ENCODE measurements at regions not wholly inside any gene's neighbourhood (a gene's known extent, or its start where the extent isn't known, plus 50 kb on each side); places are given as distances from the start of the nearest gene placed in this dataset.

GRCh38 chr15:62287066-62287857, 122.2 kb upstream of the C2CD4B start:
- Histone ChIP-seq H3K9me3 (ENCODE audit: control insufficient read depth, insufficient read depth, low read depth, low read length) (no peaks in the 10 kb centered on the region), H3K4me1 (ENCODE audit: control insufficient read depth, extremely low read depth, insufficient read depth, low read length) (no peaks in the 10 kb centered on the region), H3K27ac (ENCODE audit: insufficient read depth, low read length) (no peak overlapping the region), H3K79me2 (ENCODE audit: control insufficient read depth, insufficient read depth, low read length) (no peaks in the 10 kb centered on the region), H4K20me1 (ENCODE audit: control insufficient read depth, extremely low read depth, insufficient read depth, low read length) (no peaks in the 10 kb centered on the region), H3K9ac (ENCODE audit: insufficient read depth, low read length) (no peak overlapping the region), H3K27me3 (ENCODE audit: control insufficient read depth, insufficient read depth, low read length) (no peaks in the 10 kb centered on the region), H2AFZ (ENCODE audit: low read length) (no peak overlapping the region), H3K36me3 (ENCODE audit: control insufficient read depth, insufficient read depth, low read length) (no peaks in the 10 kb centered on the region), H3K4me2 (ENCODE audit: extremely low read depth, insufficient read depth, low read length) (no peak overlapping the region), H3K4me3 (replicated peaks in 1 of 4; ENCODE audit: control extremely low read depth in 1 of 4, insufficient read depth in 1 of 4, low read depth in 3 of 4, low read length in 4 of 4) (no peak overlapping the region)
- no peak for TF ChIP-seq EZH2 (IDR thresholded peaks at IDR 0.05; ENCODE audit: low read length, missing control alignments)
- no peak for TF ChIP-seq CTCF (conservative IDR thresholded peaks at IDR 0.05 in 1 of 2, IDR thresholded peaks at IDR 0.05 in 1 of 2; ENCODE audit: low read depth in 1 of 2, low read length in 2 of 2)
- peak in 1 of 2 donors; percentile 22 for DNase-seq (ENCODE audit: low read depth in 2 of 2)

DNA sequence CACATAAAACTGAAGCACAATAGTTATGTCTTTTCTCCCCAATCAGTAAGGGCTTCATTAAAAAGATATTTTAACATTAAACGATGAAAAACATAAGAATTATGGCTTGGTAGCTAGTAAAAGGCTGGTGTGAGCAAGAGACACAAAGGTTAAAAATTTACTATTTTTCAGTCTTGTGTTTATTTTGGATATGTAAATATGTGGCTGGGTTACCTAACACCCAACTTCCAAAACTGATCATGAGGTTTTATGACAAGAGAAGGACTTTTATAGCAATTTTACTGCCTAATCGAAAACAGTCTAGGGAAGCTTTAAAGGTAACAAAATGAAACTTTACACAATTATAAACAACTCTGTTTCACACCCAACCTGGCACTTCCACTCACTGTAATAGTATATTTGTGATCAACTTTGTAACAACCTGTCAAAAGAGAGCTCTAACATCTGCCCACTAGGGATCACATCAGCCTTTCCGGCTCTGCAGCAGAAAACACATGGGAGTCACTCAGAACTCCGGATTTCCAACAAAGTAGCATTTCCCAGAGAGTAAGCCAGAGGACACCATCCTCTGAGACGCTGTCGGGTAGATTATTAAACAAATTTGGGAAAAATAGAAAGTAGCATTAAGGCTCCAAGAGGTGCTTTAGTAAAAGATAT, 123.4 kb upstream of the C2CD4B start:
- no peak for DNase-seq (ENCODE audit: low read depth in 2 of 2)
- H3K4me2 ChIP-seq (ENCODE audit: extremely low read depth, insufficient read depth, low read length) = no peak overlapping the region
- H2AFZ ChIP-seq (ENCODE audit: low read length) = no peak overlapping the region
- no peak for TF ChIP-seq EZH2 (IDR thresholded peaks at IDR 0.05; ENCODE audit: low read length, missing control alignments)
- TF ChIP-seq CTCF (conservative IDR thresholded peaks at IDR 0.05 in 1 of 2, IDR thresholded peaks at IDR 0.05 in 1 of 2; ENCODE audit: low read depth in 1 of 2, low read length in 2 of 2) = no peak
- H3K27ac ChIP-seq (ENCODE audit: insufficient read depth, low read length) = no peak overlapping the region
- H3K4me1 ChIP-seq (ENCODE audit: control insufficient read depth, extremely low read depth, insufficient read depth, low read length) = no peaks in the 10 kb centered on the region
- no peaks in the 10 kb centered on the region for H3K79me2 ChIP-seq (ENCODE audit: control insufficient read depth, insufficient read depth, low read length)
- H3K36me3 ChIP-seq (ENCODE audit: control insufficient read depth, insufficient read depth, low read length) = no peaks in the 10 kb centered on the region
- H3K27me3 ChIP-seq (ENCODE audit: control insufficient read depth, insufficient read depth, low read length) = no peaks in the 10 kb centered on the region
- no peak overlapping the region for H3K4me3 ChIP-seq (replicated peaks in 1 of 4; ENCODE audit: control extremely low read depth in 1 of 4, insufficient read depth in 1 of 4, low read depth in 3 of 4, low read length in 4 of 4)
- H4K20me1 ChIP-seq (ENCODE audit: control insufficient read depth, extremely low read depth, insufficient read depth, low read length) = no peaks in the 10 kb centered on the region
- H3K9ac ChIP-seq (ENCODE audit: insufficient read depth, low read length) = no peak overlapping the region
- no peaks in the 10 kb centered on the region for H3K9me3 ChIP-seq (ENCODE audit: control insufficient read depth, insufficient read depth, low read depth, low read length)

DNA sequence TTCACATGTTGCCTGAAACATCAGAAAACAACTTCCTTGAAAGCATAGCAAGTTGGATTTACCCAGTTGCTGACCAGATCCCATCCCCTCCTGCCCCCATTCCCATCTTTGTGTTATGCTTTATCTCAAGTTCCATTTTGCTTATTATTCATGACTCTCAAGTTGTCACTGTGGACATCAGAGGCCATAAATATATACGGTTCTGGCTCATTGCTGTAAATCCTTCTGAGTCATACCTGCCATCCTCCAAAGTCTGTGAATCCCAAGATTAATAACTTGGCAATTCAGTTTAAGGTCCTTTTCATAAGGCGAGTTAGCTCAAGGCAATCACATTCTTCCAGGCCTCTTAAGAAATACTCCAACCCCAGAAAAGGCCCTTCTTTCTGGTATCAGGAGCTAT, 126.2 kb upstream of the C2CD4B start:
- DNase-seq (ENCODE audit: low read depth in 2 of 2) = no peak
- Histone ChIP-seq H3K4me3 (replicated peaks in 1 of 4; ENCODE audit: control extremely low read depth in 1 of 4, insufficient read depth in 1 of 4, low read depth in 3 of 4, low read length in 4 of 4) (no peak overlapping the region), H3K79me2 (ENCODE audit: control insufficient read depth, insufficient read depth, low read length) (no peaks in the 10 kb centered on the region), H4K20me1 (ENCODE audit: control insufficient read depth, extremely low read depth, insufficient read depth, low read length) (no peaks in the 10 kb centered on the region), H3K27me3 (ENCODE audit: control insufficient read depth, insufficient read depth, low read length) (peaks cover 8% of the 10 kb centered on the region), H3K27ac (ENCODE audit: insufficient read depth, low read length) (no peak overlapping the region), H3K4me1 (ENCODE audit: control insufficient read depth, extremely low read depth, insufficient read depth, low read length) (no peaks in the 10 kb centered on the region), H2AFZ (ENCODE audit: low read length) (no peak overlapping the region), H3K9me3 (ENCODE audit: control insufficient read depth, insufficient read depth, low read depth, low read length) (no peaks in the 10 kb centered on the region), H3K9ac (ENCODE audit: insufficient read depth, low read length) (no peak overlapping the region), H3K4me2 (ENCODE audit: extremely low read depth, insufficient read depth, low read length) (no peak overlapping the region), H3K36me3 (ENCODE audit: control insufficient read depth, insufficient read depth, low read length) (no peaks in the 10 kb centered on the region)
- TF ChIP-seq CTCF (conservative IDR thresholded peaks at IDR 0.05 in 1 of 2, IDR thresholded peaks at IDR 0.05 in 1 of 2; ENCODE audit: low read depth in 1 of 2, low read length in 2 of 2) (no peak), EZH2 (IDR thresholded peaks at IDR 0.05; ENCODE audit: low read length, missing control alignments) (no peak)

Measured in fibroblast of lung (primary cell).